ENCODE measurements at regions not wholly inside any gene's neighbourhood (a gene's known extent, or its start where the extent isn't known, plus 50 kb on each side); places are given as distances from the start of the nearest gene placed in this dataset.

DNA sequence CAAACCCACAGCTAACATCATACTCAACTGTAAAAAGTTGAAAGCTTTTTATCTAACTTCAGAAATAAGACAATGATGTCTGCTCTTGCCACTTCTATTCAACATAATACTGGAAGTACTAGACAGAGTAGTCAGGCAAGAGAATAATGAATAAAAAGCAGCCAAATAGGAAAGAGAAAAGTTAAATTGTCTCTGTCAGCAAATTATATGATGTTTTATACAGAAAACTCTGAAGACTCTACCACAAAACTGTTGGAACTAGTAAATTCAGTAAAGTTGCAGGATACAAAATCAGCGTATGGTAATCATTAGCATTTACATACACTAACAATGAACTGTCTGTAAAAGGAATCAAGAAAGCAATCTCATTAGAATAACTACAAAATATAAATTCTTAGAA, 752.9 kb upstream of the CT83 start:
- H3K4me3 ChIP-seq (ENCODE audit: low read depth, low read length), result no peak overlapping the region
- no peaks in the 10 kb centered on the region for H3K9me3 ChIP-seq (ENCODE audit: control insufficient read depth in 2 of 2, low read length in 2 of 2)
- H3K4me1 ChIP-seq (ENCODE audit: control insufficient read depth, insufficient read depth, low read length, poor library complexity, severe bottlenecking), result no peaks in the 10 kb centered on the region
- Mint-ChIP-seq H3K4me3 (no peak overlapping the region), H3K4me1 (no peaks in the 10 kb centered on the region), H3K36me3 (no peaks in the 10 kb centered on the region), H3K27me3 (no peaks in the 10 kb centered on the region), H3K27ac (no peak overlapping the region), H3K9me3 (peaks cover 0 to 5% (median 2%) of the 10 kb centered on the region in 7 donors)
- no peak for ATAC-seq (ENCODE audit: low read depth in 2 of 2)
- H3K27ac ChIP-seq (ENCODE audit: insufficient read depth, low read length, poor library complexity, severe bottlenecking), result no peak overlapping the region
- H3K27me3 ChIP-seq (ENCODE audit: control insufficient read depth, insufficient read depth, low read length), result no peaks in the 10 kb centered on the region
- no peak for DNase-seq
- H3K36me3 ChIP-seq (ENCODE audit: control insufficient read depth, insufficient read depth, low read length), result no peaks in the 10 kb centered on the region

DNA sequence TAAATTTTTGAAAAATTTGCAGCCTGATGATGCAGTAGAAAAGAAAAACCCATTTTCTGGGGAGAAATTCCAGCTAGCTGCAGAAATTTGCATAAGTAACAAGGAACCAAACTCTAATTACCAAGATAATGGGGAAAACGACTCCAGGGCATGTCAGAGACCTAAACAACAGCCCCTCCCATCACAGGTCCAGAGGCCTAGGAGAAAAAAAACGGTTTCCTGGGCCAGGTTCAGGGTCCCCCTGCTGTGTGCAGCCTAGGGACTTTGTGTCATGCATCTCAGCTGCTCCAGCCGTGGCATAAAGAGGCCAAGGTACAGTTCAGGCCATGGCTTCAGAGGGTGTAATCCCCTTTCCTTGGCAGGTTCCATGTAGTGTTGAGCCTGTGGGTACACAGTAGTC, 733.7 kb upstream of the CT83 start:
- DNase-seq, result no peak
- H3K27me3 ChIP-seq (ENCODE audit: control insufficient read depth, insufficient read depth, low read length), result no peaks in the 10 kb centered on the region
- Mint-ChIP-seq H3K27ac (no peak overlapping the region), H3K27me3 (no peaks in the 10 kb centered on the region), H3K4me1 (no peaks in the 10 kb centered on the region), H3K9me3 (peaks cover 0 to 14% (median 0%) of the 10 kb centered on the region in 7 donors), H3K36me3 (no peaks in the 10 kb centered on the region), H3K4me3 (no peak overlapping the region)
- no peak overlapping the region for H3K27ac ChIP-seq (ENCODE audit: insufficient read depth, low read length, poor library complexity, severe bottlenecking)
- H3K36me3 ChIP-seq (ENCODE audit: control insufficient read depth, insufficient read depth, low read length), result no peaks in the 10 kb centered on the region
- no peaks in the 10 kb centered on the region for H3K4me1 ChIP-seq (ENCODE audit: control insufficient read depth, insufficient read depth, low read length, poor library complexity, severe bottlenecking)
- H3K4me3 ChIP-seq (ENCODE audit: low read depth, low read length), result no peak overlapping the region
- no peak for ATAC-seq (ENCODE audit: low read depth in 2 of 2)
- H3K9me3 ChIP-seq (ENCODE audit: control insufficient read depth in 2 of 2, low read length in 2 of 2), result no peaks in the 10 kb centered on the region

DNA sequence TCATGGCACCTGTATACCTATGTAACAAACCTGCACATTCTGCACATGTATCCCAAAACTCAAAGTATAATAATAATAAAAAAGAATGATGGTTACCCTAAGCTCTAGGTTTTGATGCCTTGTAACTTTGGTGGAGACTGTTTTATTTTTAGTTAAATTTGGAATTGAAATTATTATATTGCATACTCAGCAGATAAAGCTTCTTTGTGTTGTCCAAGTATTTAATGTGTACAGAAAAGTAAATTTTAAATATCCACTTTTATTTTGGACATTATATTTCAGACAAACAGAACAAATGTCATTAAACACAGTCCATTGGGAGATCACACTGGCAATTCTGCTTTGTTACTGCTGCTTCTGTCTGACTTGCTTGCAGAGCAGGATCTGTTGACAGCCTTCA, 684.5 kb upstream of the CT83 start:
- Histone ChIP-seq H3K4me3 (ENCODE audit: low read depth, low read length) (no peak overlapping the region), H3K4me1 (ENCODE audit: control insufficient read depth, insufficient read depth, low read length, poor library complexity, severe bottlenecking) (no peaks in the 10 kb centered on the region), H3K36me3 (ENCODE audit: control insufficient read depth, insufficient read depth, low read length) (no peaks in the 10 kb centered on the region), H3K27me3 (ENCODE audit: control insufficient read depth, insufficient read depth, low read length) (no peaks in the 10 kb centered on the region), H3K27ac (ENCODE audit: insufficient read depth, low read length, poor library complexity, severe bottlenecking) (no peak overlapping the region), H3K9me3 (ENCODE audit: control insufficient read depth in 2 of 2, low read length in 2 of 2) (no peaks in the 10 kb centered on the region)
- Mint-ChIP-seq H3K4me3 (no peak overlapping the region), H3K9me3 (peaks cover 0 to 6% (median 2%) of the 10 kb centered on the region in 7 donors), H3K36me3 (no peaks in the 10 kb centered on the region), H3K27me3 (no peaks in the 10 kb centered on the region), H3K4me1 (no peaks in the 10 kb centered on the region), H3K27ac (no peak overlapping the region)
- no peak for ATAC-seq (ENCODE audit: low read depth in 2 of 2)
- no peak for DNase-seq

DNA sequence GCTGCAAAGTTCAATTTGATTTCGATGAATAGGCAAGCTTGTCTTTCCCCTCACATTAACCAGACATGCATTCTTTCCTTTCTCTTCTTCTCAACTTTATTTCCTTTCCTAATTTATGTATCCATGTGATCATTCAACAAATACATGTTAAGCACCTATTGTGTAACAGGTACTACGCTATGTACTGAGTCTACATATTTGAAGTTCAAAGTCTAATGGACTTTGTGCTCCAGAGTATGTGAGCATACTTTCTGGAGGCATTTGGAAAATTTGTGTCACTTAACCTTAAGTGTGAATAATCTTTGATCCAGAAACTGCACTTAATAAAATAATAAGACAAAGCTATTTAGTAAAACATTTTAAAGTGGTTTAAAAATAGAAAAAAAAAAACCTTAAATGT, 675.3 kb upstream of the CT83 start:
- DNase-seq (no peak), ATAC-seq (ENCODE audit: low read depth in 2 of 2) (no peak)
- no peak overlapping the region for H3K27ac Mint-ChIP-seq
- H3K27ac ChIP-seq (ENCODE audit: insufficient read depth, low read length, poor library complexity, severe bottlenecking), result no peak overlapping the region
- H3K4me1 Mint-ChIP-seq, result no peaks in the 10 kb centered on the region
- H3K36me3 ChIP-seq (ENCODE audit: control insufficient read depth, insufficient read depth, low read length), result no peaks in the 10 kb centered on the region
- no peaks in the 10 kb centered on the region for H3K36me3 Mint-ChIP-seq
- H3K4me3 ChIP-seq (ENCODE audit: low read depth, low read length), result no peak overlapping the region
- H3K9me3 Mint-ChIP-seq, result peaks cover 0 to 2% (median 0%) of the 10 kb centered on the region in 7 donors
- H3K4me1 ChIP-seq (ENCODE audit: control insufficient read depth, insufficient read depth, low read length, poor library complexity, severe bottlenecking), result no peaks in the 10 kb centered on the region
- no peaks in the 10 kb centered on the region for H3K27me3 ChIP-seq (ENCODE audit: control insufficient read depth, insufficient read depth, low read length)
- no peaks in the 10 kb centered on the region for H3K9me3 ChIP-seq (ENCODE audit: control insufficient read depth in 2 of 2, low read length in 2 of 2)
- H3K4me3 Mint-ChIP-seq, result no peak overlapping the region
- H3K27me3 Mint-ChIP-seq, result no peaks in the 10 kb centered on the region

DNA sequence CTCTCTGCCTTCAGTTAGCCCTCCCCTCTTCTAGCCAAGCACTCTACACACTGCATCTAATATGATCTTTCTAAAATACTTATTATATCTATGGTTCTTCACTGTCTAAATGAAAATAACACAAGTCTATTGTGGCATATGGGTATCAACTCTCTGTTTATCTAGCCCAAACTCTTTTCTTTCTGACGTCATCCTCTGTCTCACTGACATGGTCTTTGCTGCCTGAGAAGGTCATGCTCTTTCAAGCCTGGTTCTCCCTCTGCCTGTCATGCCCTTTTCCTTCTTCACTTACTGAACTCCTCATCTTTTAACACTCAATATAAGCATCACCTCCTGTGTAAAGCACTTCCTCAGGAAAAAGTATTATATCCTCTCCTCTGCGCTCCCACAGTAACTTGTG, 672.2 kb upstream of the CT83 start:
- Mint-ChIP-seq H3K27me3 (no peaks in the 10 kb centered on the region), H3K9me3 (peaks cover 0 to 7% (median 2%) of the 10 kb centered on the region in 7 donors), H3K36me3 (no peaks in the 10 kb centered on the region), H3K27ac (peak overlapping the region in 1 of 3 donors; percentile 28), H3K4me1 (no peaks in the 10 kb centered on the region), H3K4me3 (no peak overlapping the region)
- Histone ChIP-seq H3K27ac (ENCODE audit: insufficient read depth, low read length, poor library complexity, severe bottlenecking) (no peak overlapping the region), H3K4me3 (ENCODE audit: low read depth, low read length) (no peak overlapping the region), H3K27me3 (ENCODE audit: control insufficient read depth, insufficient read depth, low read length) (no peaks in the 10 kb centered on the region), H3K36me3 (ENCODE audit: control insufficient read depth, insufficient read depth, low read length) (no peaks in the 10 kb centered on the region), H3K9me3 (ENCODE audit: control insufficient read depth in 2 of 2, low read length in 2 of 2) (no peaks in the 10 kb centered on the region), H3K4me1 (ENCODE audit: control insufficient read depth, insufficient read depth, low read length, poor library complexity, severe bottlenecking) (no peaks in the 10 kb centered on the region)
- no peak for ATAC-seq (ENCODE audit: low read depth in 2 of 2)
- DNase-seq, result no peak

DNA sequence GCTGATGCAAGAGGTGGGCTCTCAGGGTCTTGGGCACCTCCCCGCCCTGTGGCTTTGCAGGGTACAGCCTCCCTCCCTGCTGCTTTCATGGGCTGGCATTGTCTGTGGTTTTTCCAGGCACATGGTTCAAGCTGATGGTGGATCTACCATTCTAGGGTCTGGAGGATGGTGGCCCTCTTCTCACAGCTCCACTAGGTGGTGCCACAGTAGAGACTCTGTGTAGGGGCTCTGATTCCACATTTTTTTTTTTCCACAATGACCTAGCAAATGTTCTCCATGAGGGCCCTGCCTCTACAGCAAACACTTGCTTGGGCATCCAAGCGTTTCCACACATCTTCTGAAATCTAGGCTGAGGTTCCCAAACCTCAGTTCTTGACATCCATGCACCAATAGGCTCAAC, 657.9 kb upstream of the CT83 start:
- Histone ChIP-seq H3K27me3 (ENCODE audit: control insufficient read depth, insufficient read depth, low read length) (no peaks in the 10 kb centered on the region), H3K27ac (ENCODE audit: insufficient read depth, low read length, poor library complexity, severe bottlenecking) (no peak overlapping the region), H3K36me3 (ENCODE audit: control insufficient read depth, insufficient read depth, low read length) (no peaks in the 10 kb centered on the region), H3K9me3 (ENCODE audit: control insufficient read depth in 2 of 2, low read length in 2 of 2) (no peaks in the 10 kb centered on the region), H3K4me1 (ENCODE audit: control insufficient read depth, insufficient read depth, low read length, poor library complexity, severe bottlenecking) (no peaks in the 10 kb centered on the region), H3K4me3 (ENCODE audit: low read depth, low read length) (no peak overlapping the region)
- no peaks in the 10 kb centered on the region for H3K4me1 Mint-ChIP-seq
- ATAC-seq (ENCODE audit: low read depth in 2 of 2) (no peak), DNase-seq (no peak)
- H3K4me3 Mint-ChIP-seq, result no peak overlapping the region
- peaks cover 0 to 5% (median 1%) of the 10 kb centered on the region in 7 donors for H3K9me3 Mint-ChIP-seq
- no peak overlapping the region for H3K27ac Mint-ChIP-seq
- no peaks in the 10 kb centered on the region for H3K27me3 Mint-ChIP-seq
- no peaks in the 10 kb centered on the region for H3K36me3 Mint-ChIP-seq

DNA sequence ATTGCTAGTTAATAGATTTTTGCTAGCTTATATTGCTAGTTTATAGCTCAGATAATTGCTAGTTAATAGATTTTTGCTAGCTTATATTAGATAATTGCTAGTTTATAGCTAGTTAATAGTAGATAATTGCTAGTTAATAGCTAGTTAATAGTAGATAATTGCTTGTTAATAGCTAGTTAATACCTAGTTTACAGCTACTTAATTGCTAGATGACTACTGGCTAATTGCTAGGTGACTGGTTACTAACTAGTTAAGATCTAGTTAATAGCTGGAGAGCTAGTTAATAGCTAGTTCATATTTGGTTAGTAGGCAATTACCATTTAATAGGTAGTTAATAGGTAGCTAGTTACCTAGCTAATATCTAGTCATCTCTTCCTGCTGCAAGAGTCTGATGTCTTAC, 633.8 kb upstream of the CT83 start:
- Histone ChIP-seq H3K4me3 (ENCODE audit: low read depth, low read length) (no peak overlapping the region), H3K27ac (ENCODE audit: insufficient read depth, low read length, poor library complexity, severe bottlenecking) (no peak overlapping the region), H3K9me3 (ENCODE audit: control insufficient read depth in 2 of 2, low read length in 2 of 2) (peaks cover 4 to 9% of the 10 kb centered on the region in 2 experiments), H3K4me1 (ENCODE audit: control insufficient read depth, insufficient read depth, low read length, poor library complexity, severe bottlenecking) (no peaks in the 10 kb centered on the region), H3K36me3 (ENCODE audit: control insufficient read depth, insufficient read depth, low read length) (no peaks in the 10 kb centered on the region), H3K27me3 (ENCODE audit: control insufficient read depth, insufficient read depth, low read length) (no peaks in the 10 kb centered on the region)
- Mint-ChIP-seq H3K27me3 (no peaks in the 10 kb centered on the region), H3K27ac (no peak overlapping the region), H3K36me3 (no peaks in the 10 kb centered on the region), H3K4me3 (no peak overlapping the region), H3K4me1 (no peaks in the 10 kb centered on the region), H3K9me3 (peaks cover 0 to 3% (median 0%) of the 10 kb centered on the region in 7 donors)
- DNase-seq (no peak), ATAC-seq (ENCODE audit: low read depth in 2 of 2) (no peak)

DNA sequence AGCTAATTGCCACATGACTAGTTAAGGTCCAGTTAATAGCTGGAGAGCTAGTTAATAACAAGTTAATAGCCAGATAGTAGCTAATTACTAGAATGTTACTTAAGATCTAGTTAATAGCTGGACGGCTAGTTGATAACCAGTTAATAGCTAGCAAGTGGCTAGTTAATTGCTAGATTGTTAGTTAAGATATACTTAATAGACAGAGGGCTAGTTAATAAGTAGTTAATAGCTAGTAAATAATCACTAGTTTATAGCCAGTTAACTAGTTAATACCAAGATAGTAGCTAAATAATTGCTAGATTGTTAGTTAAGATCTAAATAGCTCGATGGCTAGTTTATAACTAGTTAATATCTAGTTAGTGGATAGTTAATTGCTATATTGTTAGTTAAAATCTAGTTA, 632.6 kb upstream of the CT83 start:
- ATAC-seq (ENCODE audit: low read depth in 2 of 2), result no peak
- Mint-ChIP-seq H3K4me3 (no peak overlapping the region), H3K27ac (no peak overlapping the region), H3K36me3 (no peaks in the 10 kb centered on the region), H3K27me3 (no peaks in the 10 kb centered on the region), H3K9me3 (peaks cover 0 to 2% (median 0%) of the 10 kb centered on the region in 7 donors), H3K4me1 (no peaks in the 10 kb centered on the region)
- no peak for DNase-seq
- Histone ChIP-seq H3K27me3 (ENCODE audit: control insufficient read depth, insufficient read depth, low read length) (no peaks in the 10 kb centered on the region), H3K27ac (ENCODE audit: insufficient read depth, low read length, poor library complexity, severe bottlenecking) (no peak overlapping the region), H3K4me1 (ENCODE audit: control insufficient read depth, insufficient read depth, low read length, poor library complexity, severe bottlenecking) (no peaks in the 10 kb centered on the region), H3K36me3 (ENCODE audit: control insufficient read depth, insufficient read depth, low read length) (no peaks in the 10 kb centered on the region), H3K9me3 (ENCODE audit: control insufficient read depth in 2 of 2, low read length in 2 of 2) (peaks cover 4 to 9% of the 10 kb centered on the region in 2 experiments), H3K4me3 (ENCODE audit: low read depth, low read length) (no peak overlapping the region)
